Caco-2 (cell line): ENCODE measurements at regions not wholly inside any gene's neighbourhood (a gene's known extent, or its start where the extent isn't known, plus 50 kb on each side); places are given as distances from the start of the nearest gene placed in this dataset.

Source experiments
- BruUV-seq: library from RNA; stranded (reverse); fragments of 400-500 nt; replicated peaks from 2 replicates; lab custom pipeline; 2021; lab: Mats Ljungman, UMichigan
- CTCF ChIA-PET: fragments of 300-600 bp; sonication (Branson Sonifier 250); formaldehyde crosslinking; loops from one replicate; lab custom pipeline; 2022; ENCODE audit warnings: antibody characterized with exemption; lab: Charles Lee
- POLR2A ChIA-PET: fragments of 300-600 bp; sonication (Branson Sonifier 250); formaldehyde crosslinking; loops from one replicate; lab custom pipeline; 2022; ENCODE audit warnings: antibody characterized with exemption; lab: Charles Lee
- DNase-seq, 2 experiments: peaks; one replicate each; pipeline versions ENCODE4 v3.0.0 to v3.0.0-alpha.2; 2020 to 2022
- H3K27me3 ChIP-seq: replicated peaks from 2 replicates; pipeline ENCODE4 v1.6.0; 2011; ENCODE audit warnings: low read length; ENCODE audit not compliant: control insufficient read depth, insufficient read depth
- H3K36me3 ChIP-seq: 2 replicates; pipeline ENCODE4 v1.5.1; 2011; ENCODE audit warnings: low read length; ENCODE audit not compliant: control insufficient read depth, insufficient read depth
- H3K4me1 ChIP-seq: fragments of 250-450 bp; sonication (Bioruptor Pico); 2 replicates; pipeline ENCODE4 v1.5.1; 2020; ENCODE audit warnings: mild to moderate bottlenecking
- H3K4me3 ChIP-seq: 2 replicates; pipeline ENCODE4 v1.5.1; 2011; ENCODE audit warnings: low read depth, mild to moderate bottlenecking, control low read depth, low read length
- H3K9me3 ChIP-seq: fragments of 250-450 bp; sonication (Bioruptor Pico); 2 replicates; pipeline ENCODE4 v1.5.1; 2020; ENCODE audit warnings: mild to moderate bottlenecking, moderate library complexity
- H3K27ac Mint-ChIP-seq: one replicate; pipeline ENCODE4 v1.8.0; 2022; ENCODE audit warnings: mixed read lengths; ENCODE audit not compliant: unreplicated experiment
- H3K27me3 Mint-ChIP-seq: one replicate; pipeline ENCODE4 v1.8.0; 2022; ENCODE audit warnings: mixed read lengths; ENCODE audit not compliant: insufficient read depth, unreplicated experiment
- H3K36me3 Mint-ChIP-seq: one replicate; pipeline ENCODE4 v1.8.0; 2022; ENCODE audit warnings: mild to moderate bottlenecking, mixed read lengths; ENCODE audit not compliant: insufficient read depth, unreplicated experiment
- H3K4me1 Mint-ChIP-seq: one replicate; pipeline ENCODE4 v1.8.0; 2022; ENCODE audit warnings: low read depth, mixed read lengths; ENCODE audit not compliant: unreplicated experiment
- H3K4me3 Mint-ChIP-seq: one replicate; pipeline ENCODE4 v1.8.0; 2022; ENCODE audit warnings: mild to moderate bottlenecking, moderate library complexity, mixed read lengths; ENCODE audit not compliant: unreplicated experiment
- H3K9me3 Mint-ChIP-seq: one replicate; pipeline ENCODE4 v1.8.0; 2022; ENCODE audit warnings: mixed read lengths; ENCODE audit not compliant: unreplicated experiment
- CTCF ChIP-seq, 2 experiments: fragments of 200-600 bp in 1 of 2; IDR thresholded peaks; 1 replicate in 1 of 2; 2 replicates in 1 of 2; pipeline versions ENCODE4 v1.5.1 to v1.8.0; 2011 to 2022; ENCODE audit warnings: antibody characterized with exemption in 1 of 2, control low read depth in 1 of 2, inconsistent platforms in 1 of 2, low read depth in 1 of 2, low read length in 1 of 2, mild to moderate bottlenecking in 1 of 2, moderate library complexity in 1 of 2; ENCODE audit not compliant: insufficient read depth in 1 of 2, severe bottlenecking in 1 of 2, unreplicated experiment in 1 of 2
- intact Hi-C: fragments of 100-400 bp; cut with micrococcal nuclease; formaldehyde crosslinking; loops from one replicate; pipeline ENCODE4 v1.10.0; 2022; ENCODE audit not compliant: unreplicated experiment

GRCh38 chr12:87066326-87066725 is 810.1 kb upstream of the MGAT4C start:
- POLR2A ChIA-PET = no interaction called here
- no peaks in the 10 kb centered on the region for H3K9me3 Mint-ChIP-seq

GRCh38 chr12:87059231-87059630 is 803.0 kb upstream of the MGAT4C start:
- DNase-seq = no peak
- no peak overlapping the region for H3K4me3 Mint-ChIP-seq
- no peaks in the 10 kb centered on the region for H3K9me3 Mint-ChIP-seq
- no peaks in the 10 kb centered on the region for H3K27me3 ChIP-seq
- H3K27me3 Mint-ChIP-seq = no peaks in the 10 kb centered on the region
- no peaks in the 10 kb centered on the region for H3K4me1 Mint-ChIP-seq
- intact Hi-C loops = no loop called here
- ChIA-PET POLR2A (no interaction called here), CTCF (no interaction called here)
- H3K36me3 Mint-ChIP-seq = no peaks in the 10 kb centered on the region
- no peak for TF ChIP-seq CTCF (IDR thresholded peaks at IDR 0.05; ENCODE audit: insufficient read depth in 1 of 2, low read depth in 1 of 2, low read length in 1 of 2, severe bottlenecking in 1 of 2, unreplicated experiment in 1 of 2)
- BruUV-seq = no TSS peak
- no peaks in the 10 kb centered on the region for H3K4me1 ChIP-seq
- H3K4me3 ChIP-seq = no peak overlapping the region
- H3K9me3 ChIP-seq = no peaks in the 10 kb centered on the region
- H3K36me3 ChIP-seq = no peaks in the 10 kb centered on the region
- no peak overlapping the region for H3K27ac Mint-ChIP-seq

More at GRCh38 chr12:87066326-87066725, 810.1 kb upstream of the MGAT4C start:
- CTCF ChIA-PET = no interaction called here
- DNase-seq = no peak
- Histone ChIP-seq H3K36me3 (no peaks in the 10 kb centered on the region), H3K4me3 (no peak overlapping the region), H3K4me1 (no peaks in the 10 kb centered on the region), H3K27me3 (no peaks in the 10 kb centered on the region), H3K9me3 (no peaks in the 10 kb centered on the region)
- Mint-ChIP-seq H3K36me3 (no peaks in the 10 kb centered on the region), H3K27me3 (no peaks in the 10 kb centered on the region), H3K27ac (no peak overlapping the region), H3K4me3 (no peak overlapping the region), H3K4me1 (no peaks in the 10 kb centered on the region)
- BruUV-seq = no TSS peak
- TF ChIP-seq CTCF (IDR thresholded peaks at IDR 0.05; ENCODE audit: insufficient read depth in 1 of 2, low read depth in 1 of 2, low read length in 1 of 2, severe bottlenecking in 1 of 2, unreplicated experiment in 1 of 2) = no peak
- intact Hi-C loops = no loop called here

- no peaks in the 10 kb centered on the region for H3K9me3 ChIP-seq
- H3K27me3 Mint-ChIP-seq = no peaks in the 10 kb centered on the region
- BruUV-seq = no TSS peak
- intact Hi-C loops = no loop called here
- POLR2A ChIA-PET = no interaction called here
- H3K9me3 Mint-ChIP-seq = no peaks in the 10 kb centered on the region
- no peaks in the 10 kb centered on the region for H3K4me1 Mint-ChIP-seq
- H3K4me3 Mint-ChIP-seq = no peak overlapping the region
- CTCF ChIA-PET = no interaction called here
- DNase-seq = no peak
- no peaks in the 10 kb centered on the region for H3K27me3 ChIP-seq
- TF ChIP-seq CTCF (IDR thresholded peaks at IDR 0.05; ENCODE audit: insufficient read depth in 1 of 2, low read depth in 1 of 2, low read length in 1 of 2, severe bottlenecking in 1 of 2, unreplicated experiment in 1 of 2) = no peak
- H3K4me3 ChIP-seq = no peak overlapping the region
- no peak overlapping the region for H3K27ac Mint-ChIP-seq
- no peaks in the 10 kb centered on the region for H3K4me1 ChIP-seq
- no peaks in the 10 kb centered on the region for H3K36me3 ChIP-seq
- no peaks in the 10 kb centered on the region for H3K36me3 Mint-ChIP-seq
These were observed 798.0 kb upstream of the MGAT4C start for GRCh38 chr12:87054226-87054625.
